ENCODE measurements at regions not wholly inside any gene's neighbourhood (a gene's known extent, or its start where the extent isn't known, plus 50 kb on each side); places are given as distances from the start of the nearest gene placed in this dataset.

DNA sequence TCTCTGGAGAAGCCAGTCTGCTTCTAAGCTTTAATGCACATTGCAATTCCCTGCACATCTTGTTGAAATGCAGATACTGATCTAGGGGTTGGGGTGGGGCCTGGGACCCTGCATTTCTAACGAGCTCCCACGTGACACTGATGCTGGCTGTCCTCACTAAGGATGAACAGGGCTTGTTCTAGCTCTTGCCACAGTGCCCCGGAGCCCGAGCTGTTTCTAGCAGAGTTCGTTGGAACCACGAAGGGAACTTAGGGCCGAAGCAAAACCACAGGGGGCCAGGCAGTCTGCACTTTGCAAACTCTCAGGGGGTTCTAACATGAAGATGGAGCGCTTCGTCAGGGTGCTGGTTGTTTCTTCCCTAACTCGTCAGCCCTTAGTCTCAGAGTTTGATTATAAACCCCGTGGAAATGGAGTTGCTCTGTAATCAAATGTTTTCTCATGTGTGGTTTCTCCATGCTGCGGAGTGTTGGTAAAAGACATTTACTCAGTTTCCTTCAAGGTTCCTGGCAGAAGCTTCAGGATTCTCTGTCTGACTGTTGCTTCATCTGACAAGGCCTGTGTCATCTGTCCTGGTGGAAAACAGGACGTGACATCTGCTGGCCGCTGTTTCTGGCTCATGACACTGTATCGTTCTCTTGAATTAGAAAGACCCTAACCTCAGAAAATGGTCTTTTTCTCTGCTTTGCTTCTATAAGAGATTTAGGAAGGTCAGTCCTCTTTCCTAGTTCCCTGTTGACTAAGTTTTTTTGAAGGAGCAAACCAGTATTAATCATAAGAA, 221.5 kb downstream of the TEX29 start:
- Histone ChIP-seq H3K4me2 (ENCODE audit: extremely low read depth, insufficient read depth, low read length) (no peak overlapping the region), H3K4me1 (ENCODE audit: control insufficient read depth, extremely low read depth, insufficient read depth, low read length) (no peaks in the 10 kb centered on the region), H3K79me2 (ENCODE audit: control insufficient read depth, insufficient read depth, low read length) (no peaks in the 10 kb centered on the region), H3K4me3 (replicated peaks in 1 of 4; ENCODE audit: control extremely low read depth in 1 of 4, insufficient read depth in 1 of 4, low read depth in 3 of 4, low read length in 4 of 4) (no peak overlapping the region), H3K9me3 (ENCODE audit: control insufficient read depth, insufficient read depth, low read depth, low read length) (no peaks in the 10 kb centered on the region), H3K27me3 (ENCODE audit: control insufficient read depth, insufficient read depth, low read length) (no peaks in the 10 kb centered on the region), H3K9ac (ENCODE audit: insufficient read depth, low read length) (no peak overlapping the region), H4K20me1 (ENCODE audit: control insufficient read depth, extremely low read depth, insufficient read depth, low read length) (no peaks in the 10 kb centered on the region), H3K27ac (ENCODE audit: insufficient read depth, low read length) (no peak overlapping the region), H2AFZ (ENCODE audit: low read length) (no peak overlapping the region), H3K36me3 (ENCODE audit: control insufficient read depth, insufficient read depth, low read length) (no peaks in the 10 kb centered on the region)
- DNase-seq (ENCODE audit: low read depth in 2 of 2): no peak
- TF ChIP-seq EZH2 (IDR thresholded peaks at IDR 0.05; ENCODE audit: low read length, missing control alignments): no peak
- TF ChIP-seq, protein P1, sequence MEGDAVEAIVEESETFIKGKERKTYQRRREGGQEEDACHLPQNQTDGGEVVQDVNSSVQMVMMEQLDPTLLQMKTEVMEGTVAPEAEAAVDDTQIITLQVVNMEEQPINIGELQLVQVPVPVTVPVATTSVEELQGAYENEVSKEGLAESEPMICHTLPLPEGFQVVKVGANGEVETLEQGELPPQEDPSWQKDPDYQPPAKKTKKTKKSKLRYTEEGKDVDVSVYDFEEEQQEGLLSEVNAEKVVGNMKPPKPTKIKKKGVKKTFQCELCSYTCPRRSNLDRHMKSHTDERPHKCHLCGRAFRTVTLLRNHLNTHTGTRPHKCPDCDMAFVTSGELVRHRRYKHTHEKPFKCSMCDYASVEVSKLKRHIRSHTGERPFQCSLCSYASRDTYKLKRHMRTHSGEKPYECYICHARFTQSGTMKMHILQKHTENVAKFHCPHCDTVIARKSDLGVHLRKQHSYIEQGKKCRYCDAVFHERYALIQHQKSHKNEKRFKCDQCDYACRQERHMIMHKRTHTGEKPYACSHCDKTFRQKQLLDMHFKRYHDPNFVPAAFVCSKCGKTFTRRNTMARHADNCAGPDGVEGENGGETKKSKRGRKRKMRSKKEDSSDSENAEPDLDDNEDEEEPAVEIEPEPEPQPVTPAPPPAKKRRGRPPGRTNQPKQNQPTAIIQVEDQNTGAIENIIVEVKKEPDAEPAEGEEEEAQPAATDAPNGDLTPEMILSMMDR (conservative IDR thresholded peaks at IDR 0.05 in 1 of 2, IDR thresholded peaks at IDR 0.05 in 1 of 2; ENCODE audit: low read depth in 1 of 2, low read length in 2 of 2): no peak

DNA sequence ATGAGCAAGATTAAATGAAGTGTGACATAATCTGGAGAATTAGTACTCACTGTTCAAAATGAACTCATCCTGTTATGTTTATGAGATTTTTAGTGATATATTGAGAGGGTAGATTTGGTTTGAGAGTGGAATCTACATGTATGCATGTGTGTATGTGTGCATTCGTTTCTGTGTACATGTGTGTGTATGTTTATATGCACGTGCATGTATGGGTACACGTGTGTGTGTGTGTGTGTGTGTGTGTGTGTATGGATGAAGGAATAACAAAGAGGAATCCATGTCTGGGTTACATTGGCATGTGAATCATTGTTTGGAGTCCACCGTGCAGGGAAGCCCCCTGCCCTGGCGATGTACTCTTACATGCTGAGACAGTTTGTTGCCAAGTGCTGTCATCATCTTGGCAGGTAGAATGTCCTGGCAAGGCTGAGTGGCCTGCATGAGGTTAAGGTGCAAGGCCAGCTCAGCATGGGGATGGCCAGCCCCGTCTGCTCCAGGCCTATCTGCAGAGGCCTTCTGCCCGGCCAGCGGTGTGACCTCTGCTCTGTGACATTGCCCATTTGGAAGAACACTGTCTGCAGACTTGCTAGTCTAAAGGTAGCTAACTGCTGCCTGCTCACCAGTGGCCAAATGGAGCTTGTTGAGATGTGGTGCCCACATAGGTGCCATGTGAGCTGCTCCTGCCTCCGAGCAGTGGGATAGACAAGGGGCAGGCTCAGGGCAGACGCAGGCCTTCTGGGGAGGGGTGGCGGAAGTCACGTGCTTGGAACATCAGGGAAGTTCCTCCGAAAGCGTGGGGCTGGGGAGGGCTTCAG, 222.3 kb downstream of the TEX29 start:
- H3K9me3 ChIP-seq (ENCODE audit: control insufficient read depth, insufficient read depth, low read depth, low read length): no peaks in the 10 kb centered on the region
- DNase-seq (ENCODE audit: low read depth in 2 of 2): no peak
- no peak overlapping the region for H3K27ac ChIP-seq (ENCODE audit: insufficient read depth, low read length)
- no peak overlapping the region for H3K4me3 ChIP-seq (replicated peaks in 1 of 4; ENCODE audit: control extremely low read depth in 1 of 4, insufficient read depth in 1 of 4, low read depth in 3 of 4, low read length in 4 of 4)
- H3K27me3 ChIP-seq (ENCODE audit: control insufficient read depth, insufficient read depth, low read length): no peaks in the 10 kb centered on the region
- no peak overlapping the region for H3K4me2 ChIP-seq (ENCODE audit: extremely low read depth, insufficient read depth, low read length)
- H3K9ac ChIP-seq (ENCODE audit: insufficient read depth, low read length): no peak overlapping the region
- no peak overlapping the region for H2AFZ ChIP-seq (ENCODE audit: low read length)
- H3K4me1 ChIP-seq (ENCODE audit: control insufficient read depth, extremely low read depth, insufficient read depth, low read length): no peaks in the 10 kb centered on the region
- TF ChIP-seq, protein P1 (conservative IDR thresholded peaks at IDR 0.05 in 1 of 2, IDR thresholded peaks at IDR 0.05 in 1 of 2; ENCODE audit: low read depth in 1 of 2, low read length in 2 of 2): no peak
- no peak for TF ChIP-seq EZH2 (IDR thresholded peaks at IDR 0.05; ENCODE audit: low read length, missing control alignments)
- no peaks in the 10 kb centered on the region for H3K79me2 ChIP-seq (ENCODE audit: control insufficient read depth, insufficient read depth, low read length)
- no peaks in the 10 kb centered on the region for H3K36me3 ChIP-seq (ENCODE audit: control insufficient read depth, insufficient read depth, low read length)
- no peaks in the 10 kb centered on the region for H4K20me1 ChIP-seq (ENCODE audit: control insufficient read depth, extremely low read depth, insufficient read depth, low read length)

DNA sequence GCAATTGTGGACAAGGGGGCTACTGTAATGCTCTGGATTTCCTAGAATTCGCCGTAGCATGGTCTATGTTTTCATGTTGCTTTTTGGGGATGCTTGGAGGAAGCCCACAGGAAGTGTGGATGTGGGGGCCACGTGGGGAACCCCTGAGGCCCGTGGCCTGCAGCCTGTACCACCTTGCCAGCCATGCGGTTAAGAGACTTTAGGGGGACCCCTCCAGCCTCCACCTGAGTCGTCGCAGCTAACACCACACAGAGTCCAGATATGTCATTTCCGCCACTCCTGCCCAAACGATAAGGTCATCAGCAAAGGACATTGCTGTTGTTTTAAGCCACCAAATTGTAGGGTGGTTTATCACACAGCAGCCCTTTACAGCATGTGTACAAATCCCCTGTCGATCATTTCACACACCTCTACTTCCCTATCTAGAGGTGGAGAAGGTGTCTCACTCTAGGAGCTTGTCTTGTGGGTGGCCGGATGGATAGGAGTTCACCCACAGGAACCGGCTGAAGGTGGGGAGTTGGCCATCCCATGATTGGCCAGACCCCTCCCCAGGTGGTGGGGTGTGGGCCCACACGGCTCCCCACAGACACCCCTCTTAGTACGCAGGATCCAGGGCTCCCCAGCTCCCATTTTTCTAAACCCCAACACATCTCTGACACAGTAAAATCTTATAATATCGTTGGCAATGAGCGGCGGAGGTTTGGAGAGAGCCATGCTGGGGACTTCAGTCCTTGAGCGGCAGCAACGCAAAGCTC, 226.7 kb downstream of the TEX29 start:
- DNase-seq (ENCODE audit: low read depth in 2 of 2): no peak
- Histone ChIP-seq H3K4me1 (ENCODE audit: control insufficient read depth, extremely low read depth, insufficient read depth, low read length) (no peaks in the 10 kb centered on the region), H3K9me3 (ENCODE audit: control insufficient read depth, insufficient read depth, low read depth, low read length) (no peaks in the 10 kb centered on the region), H2AFZ (ENCODE audit: low read length) (no peak overlapping the region), H3K4me3 (replicated peaks in 1 of 4; ENCODE audit: control extremely low read depth in 1 of 4, insufficient read depth in 1 of 4, low read depth in 3 of 4, low read length in 4 of 4) (no peak overlapping the region), H3K79me2 (ENCODE audit: control insufficient read depth, insufficient read depth, low read length) (no peaks in the 10 kb centered on the region), H3K4me2 (ENCODE audit: extremely low read depth, insufficient read depth, low read length) (no peak overlapping the region), H3K36me3 (ENCODE audit: control insufficient read depth, insufficient read depth, low read length) (no peaks in the 10 kb centered on the region), H3K9ac (ENCODE audit: insufficient read depth, low read length) (no peak overlapping the region), H3K27ac (ENCODE audit: insufficient read depth, low read length) (no peak overlapping the region), H4K20me1 (ENCODE audit: control insufficient read depth, extremely low read depth, insufficient read depth, low read length) (no peaks in the 10 kb centered on the region), H3K27me3 (ENCODE audit: control insufficient read depth, insufficient read depth, low read length) (no peaks in the 10 kb centered on the region)
- TF ChIP-seq EZH2 (IDR thresholded peaks at IDR 0.05; ENCODE audit: low read length, missing control alignments): no peak
- TF ChIP-seq, protein P1 (conservative IDR thresholded peaks at IDR 0.05 in 1 of 2, IDR thresholded peaks at IDR 0.05 in 1 of 2; ENCODE audit: low read depth in 1 of 2, low read length in 2 of 2): no peak
